ENCODE measurements at regions not wholly inside any gene's neighbourhood (a gene's known extent, or its start where the extent isn't known, plus 50 kb on each side); places are given as distances from the start of the nearest gene placed in this dataset.

GRCh38 chr5:58115811-58116210 lies 344.1 kb downstream of the PLK2 start:
- TF ChIP-seq POLR2A (IDR thresholded peaks at IDR 0.05) (no peak), CTCF (IDR thresholded peaks at IDR 0.05) (no peak)
- no peak for DNase-seq (ENCODE audit: low spot score in 2 of 2)
- WGBS, 2 donors = 91 to 93% methylated on average over 1 of the region's 1 CpG
- intact Hi-C loops (cut with DNase I; ENCODE audit: low total_unique reads) = no loop called here
- no peak overlapping the region for H3K4me3 ChIP-seq (ENCODE audit: low read depth, poor library complexity, severe bottlenecking)

- intact Hi-C loops (cut with DNase I; ENCODE audit: low total_unique reads) = no loop called here
- no peak for DNase-seq (ENCODE audit: low spot score in 2 of 2)
- WGBS, 2 donors = 87 to 97% methylated on average over 3 of the region's 3 CpGs
- H3K4me3 ChIP-seq (ENCODE audit: low read depth, poor library complexity, severe bottlenecking) = no peak overlapping the region
- no peak for TF ChIP-seq CTCF (IDR thresholded peaks at IDR 0.05)
- no peak for TF ChIP-seq POLR2A (IDR thresholded peaks at IDR 0.05)
Observed at GRCh38 chr5:58114324-58114723, 345.6 kb downstream of the PLK2 start.

DNA sequence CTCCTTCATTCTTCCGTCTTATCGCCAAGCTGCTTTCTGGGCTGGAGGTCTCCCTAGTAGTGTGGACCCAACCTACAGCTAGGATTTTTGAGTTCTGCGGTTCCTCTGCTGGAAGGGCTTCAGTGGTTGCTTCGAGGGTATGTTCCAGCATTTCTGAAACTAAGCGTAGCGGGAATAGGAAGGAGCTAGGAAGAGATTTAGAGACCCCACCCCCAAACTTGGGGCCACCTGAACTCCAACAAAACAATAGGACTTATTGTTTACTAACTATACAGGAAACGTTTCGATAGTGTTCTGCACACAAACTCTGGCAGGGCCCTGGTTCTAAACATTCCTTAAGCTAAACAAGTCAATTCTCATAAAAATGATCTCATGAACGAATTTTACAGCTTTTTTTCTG lies 346.7 kb downstream of the PLK2 start:
- no peak overlapping the region for H3K4me3 ChIP-seq (ENCODE audit: low read depth, poor library complexity, severe bottlenecking)
- 81 to 87% methylated on average over 9 of the region's 9 CpGs for WGBS, 2 donors
- TF ChIP-seq CTCF (IDR thresholded peaks at IDR 0.05) = no peak
- no peak for TF ChIP-seq POLR2A (IDR thresholded peaks at IDR 0.05)
- intact Hi-C loops (cut with DNase I; ENCODE audit: low total_unique reads) = no loop called here
- no peak for DNase-seq (ENCODE audit: low spot score in 2 of 2)

DNA sequence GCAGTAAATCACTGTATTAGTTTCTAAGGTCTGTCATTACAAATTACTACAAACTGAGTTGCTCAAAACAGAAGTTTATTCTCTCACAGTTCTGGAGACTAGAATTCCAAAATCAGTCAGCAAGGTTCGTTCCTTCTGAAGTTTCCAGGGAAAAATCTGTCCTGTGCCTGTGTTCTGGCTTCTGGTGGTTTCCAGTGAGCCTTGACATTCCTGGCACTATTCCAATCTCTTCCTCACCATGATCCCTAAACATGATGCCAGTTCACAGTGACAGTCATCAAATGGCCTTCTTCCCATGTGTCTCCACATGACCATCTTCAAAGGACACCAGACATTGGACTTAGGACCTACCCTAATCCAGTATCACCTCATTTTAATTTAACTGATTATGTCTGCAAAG lies 351.4 kb downstream of the PLK2 start:
- no peak for DNase-seq (ENCODE audit: low spot score in 2 of 2)
- 58 to 72% methylated on average over 1 of the region's 1 CpG for WGBS, 2 donors
- no peak overlapping the region for H3K4me3 ChIP-seq (ENCODE audit: low read depth, poor library complexity, severe bottlenecking)
- TF ChIP-seq CTCF (IDR thresholded peaks at IDR 0.05) (no peak), POLR2A (IDR thresholded peaks at IDR 0.05) (no peak)
- intact Hi-C loops (cut with DNase I; ENCODE audit: low total_unique reads) = no loop called here

- DNase-seq (ENCODE audit: low spot score in 2 of 2) = no peak
- no peak for TF ChIP-seq CTCF (IDR thresholded peaks at IDR 0.05)
- TF ChIP-seq POLR2A (IDR thresholded peaks at IDR 0.05) = no peak
- no peak overlapping the region for H3K4me3 ChIP-seq (ENCODE audit: low read depth, poor library complexity, severe bottlenecking)
- WGBS, 2 donors = 81 to 87% methylated on average over 2 of the region's 2 CpGs
- intact Hi-C loops (cut with DNase I; ENCODE audit: low total_unique reads) = no loop called here
Observed at GRCh38 chr5:58107704-58108103, 352.2 kb downstream of the PLK2 start.

DNA sequence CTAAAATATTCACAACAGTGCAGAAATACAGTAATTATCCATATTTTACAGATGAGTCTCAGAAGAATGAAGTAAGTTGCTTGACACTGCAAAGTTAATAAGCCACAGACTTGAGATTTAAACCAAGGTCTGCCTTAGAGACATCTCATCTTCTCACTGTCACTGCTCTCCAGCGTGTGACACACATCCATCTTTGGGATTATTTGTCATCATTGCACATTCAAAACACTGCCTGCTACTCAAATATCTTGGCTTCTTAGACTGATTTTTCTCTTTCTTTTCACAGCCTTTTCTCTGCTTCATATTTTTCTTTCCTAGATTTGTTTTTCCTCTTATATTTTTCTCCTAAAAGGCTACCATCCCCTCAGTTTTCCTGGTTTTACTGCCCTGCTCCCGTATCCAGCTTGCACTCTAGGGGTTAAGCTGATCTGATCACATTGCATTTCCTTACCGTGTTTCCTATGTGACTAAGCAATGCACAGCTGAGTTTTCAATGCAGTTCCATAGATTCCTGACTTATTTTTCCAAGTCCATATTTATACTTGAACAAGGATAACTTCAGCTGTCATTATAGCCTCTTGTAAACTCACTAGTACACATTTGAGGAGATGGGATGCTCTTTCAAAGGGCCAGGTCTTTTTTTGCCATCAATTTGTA lies 353.0 kb downstream of the PLK2 start:
- no peak overlapping the region for H3K4me3 ChIP-seq (ENCODE audit: low read depth, poor library complexity, severe bottlenecking)
- no peak for TF ChIP-seq CTCF (IDR thresholded peaks at IDR 0.05)
- no peak for TF ChIP-seq POLR2A (IDR thresholded peaks at IDR 0.05)
- intact Hi-C loops (cut with DNase I; ENCODE audit: low total_unique reads) = no loop called here
- DNase-seq (ENCODE audit: low spot score in 2 of 2) = no peak
- WGBS, 2 donors = 65 to 66% methylated on average over 3 of the region's 3 CpGs

Data from lower leg skin (tissue), 4 donors.